ENCODE measurements at regions not wholly inside any gene's neighbourhood (a gene's known extent, or its start where the extent isn't known, plus 50 kb on each side); places are given as distances from the start of the nearest gene placed in this dataset.

DNA sequence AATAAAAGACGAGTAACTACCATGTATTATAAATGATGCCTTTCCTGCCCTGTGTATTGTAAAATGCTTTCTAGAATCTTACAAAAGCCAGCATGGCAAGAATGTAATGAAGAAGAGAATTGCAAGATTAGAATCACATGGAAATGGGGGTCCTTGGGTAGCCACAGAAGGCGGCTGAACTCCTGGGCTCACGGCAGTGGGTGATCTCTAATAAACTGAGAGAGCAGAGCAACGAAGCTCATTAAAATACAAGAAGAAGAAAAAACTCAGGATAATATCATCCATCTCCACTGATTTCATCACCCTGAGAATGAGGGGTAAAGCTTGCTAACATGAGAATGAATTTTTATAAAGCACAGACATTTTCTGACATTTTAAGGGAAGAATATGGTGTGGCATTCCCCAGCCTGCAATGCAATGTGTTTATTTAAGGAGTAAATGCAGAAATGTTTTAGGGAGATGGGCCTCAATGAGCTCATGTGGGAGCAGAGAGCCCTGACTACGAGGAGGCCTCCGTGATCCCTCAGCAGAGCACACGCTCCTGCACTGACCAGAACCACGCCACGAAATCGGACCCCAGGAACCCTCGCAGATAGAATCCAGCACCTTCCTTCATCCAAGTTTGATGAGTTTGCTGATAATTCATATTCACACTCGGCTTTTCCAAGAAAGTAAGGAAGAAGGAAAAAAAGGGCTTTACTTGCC is 92.7 kb upstream of the PFKP start:
- TF ChIP-seq, protein P1, sequence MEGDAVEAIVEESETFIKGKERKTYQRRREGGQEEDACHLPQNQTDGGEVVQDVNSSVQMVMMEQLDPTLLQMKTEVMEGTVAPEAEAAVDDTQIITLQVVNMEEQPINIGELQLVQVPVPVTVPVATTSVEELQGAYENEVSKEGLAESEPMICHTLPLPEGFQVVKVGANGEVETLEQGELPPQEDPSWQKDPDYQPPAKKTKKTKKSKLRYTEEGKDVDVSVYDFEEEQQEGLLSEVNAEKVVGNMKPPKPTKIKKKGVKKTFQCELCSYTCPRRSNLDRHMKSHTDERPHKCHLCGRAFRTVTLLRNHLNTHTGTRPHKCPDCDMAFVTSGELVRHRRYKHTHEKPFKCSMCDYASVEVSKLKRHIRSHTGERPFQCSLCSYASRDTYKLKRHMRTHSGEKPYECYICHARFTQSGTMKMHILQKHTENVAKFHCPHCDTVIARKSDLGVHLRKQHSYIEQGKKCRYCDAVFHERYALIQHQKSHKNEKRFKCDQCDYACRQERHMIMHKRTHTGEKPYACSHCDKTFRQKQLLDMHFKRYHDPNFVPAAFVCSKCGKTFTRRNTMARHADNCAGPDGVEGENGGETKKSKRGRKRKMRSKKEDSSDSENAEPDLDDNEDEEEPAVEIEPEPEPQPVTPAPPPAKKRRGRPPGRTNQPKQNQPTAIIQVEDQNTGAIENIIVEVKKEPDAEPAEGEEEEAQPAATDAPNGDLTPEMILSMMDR (IDR thresholded peaks at IDR 0.05), result no peak
- no peak for TF ChIP-seq POLR2A (IDR thresholded peaks at IDR 0.05)

All from suprapubic skin (tissue), 3 donors.